NCI-H526 treated with DMSO at 0.1 percent for 48 hours (cell line): ENCODE measurements at regions not wholly inside any gene's neighbourhood (a gene's known extent, or its start where the extent isn't known, plus 50 kb on each side); places are given as distances from the start of the nearest gene placed in this dataset.
A peak's percentile ranks its signal among the peaks of the same experiment; 100 is the strongest.
"Not testable (repeated sequence)": the region's sequence is repeated elsewhere in the genome, so short reads cannot be mapped to it uniquely, and the experiment has no call there.

Experiments
- DNase-seq: peaks from one replicate; lab custom pipeline; 2025; lab: John Stamatoyannopoulos, UW

DNA sequence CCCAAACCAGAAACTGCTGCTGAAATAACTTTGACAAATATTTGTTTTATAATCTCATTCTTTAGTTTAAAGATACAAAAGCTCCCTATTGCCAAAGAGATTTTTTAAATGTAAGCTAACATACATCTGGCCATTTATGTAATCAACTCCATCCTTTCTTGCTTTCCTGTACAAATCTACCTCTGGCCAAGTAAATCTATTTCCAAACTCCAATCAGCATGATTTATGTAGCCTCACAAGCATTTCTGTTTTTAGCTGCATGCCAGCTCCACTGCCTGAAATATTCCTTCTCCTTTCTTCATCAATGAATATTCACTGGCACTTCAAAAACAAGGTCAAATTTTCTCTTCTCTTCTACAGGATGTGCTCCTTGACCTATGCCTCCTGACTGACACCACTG is 80.0 kb downstream of the SHOX2 start:
- no peak for DNase-seq

DNA sequence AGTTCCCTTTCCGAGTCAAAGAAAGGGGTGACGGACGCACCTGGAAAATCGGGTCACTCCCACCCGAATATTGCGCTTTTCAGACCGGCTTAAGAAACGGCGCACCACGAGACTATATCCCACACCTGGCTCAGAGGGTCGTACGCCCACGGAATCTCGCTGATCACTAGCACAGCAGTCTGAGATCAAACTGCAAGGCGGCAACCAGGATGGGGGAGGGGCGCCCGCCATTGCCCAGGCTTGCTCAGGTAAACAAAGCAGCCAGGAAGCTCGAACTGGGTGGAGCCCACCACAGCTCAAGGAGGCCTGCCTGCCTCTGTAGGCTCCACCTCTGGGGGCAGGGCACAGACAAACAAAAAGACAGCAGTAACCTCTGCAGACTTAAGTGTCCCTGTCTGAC is 86.3 kb downstream of the SHOX2 start:
- not testable (repeated sequence) for DNase-seq

- DNase-seq, result no peak
These were observed 87.8 kb downstream of the SHOX2 start for GRCh38 chr3:158018462-158018861.

- no peak for DNase-seq
These were observed 93.3 kb downstream of the SHOX2 start for GRCh38 chr3:158012901-158013300.

DNA sequence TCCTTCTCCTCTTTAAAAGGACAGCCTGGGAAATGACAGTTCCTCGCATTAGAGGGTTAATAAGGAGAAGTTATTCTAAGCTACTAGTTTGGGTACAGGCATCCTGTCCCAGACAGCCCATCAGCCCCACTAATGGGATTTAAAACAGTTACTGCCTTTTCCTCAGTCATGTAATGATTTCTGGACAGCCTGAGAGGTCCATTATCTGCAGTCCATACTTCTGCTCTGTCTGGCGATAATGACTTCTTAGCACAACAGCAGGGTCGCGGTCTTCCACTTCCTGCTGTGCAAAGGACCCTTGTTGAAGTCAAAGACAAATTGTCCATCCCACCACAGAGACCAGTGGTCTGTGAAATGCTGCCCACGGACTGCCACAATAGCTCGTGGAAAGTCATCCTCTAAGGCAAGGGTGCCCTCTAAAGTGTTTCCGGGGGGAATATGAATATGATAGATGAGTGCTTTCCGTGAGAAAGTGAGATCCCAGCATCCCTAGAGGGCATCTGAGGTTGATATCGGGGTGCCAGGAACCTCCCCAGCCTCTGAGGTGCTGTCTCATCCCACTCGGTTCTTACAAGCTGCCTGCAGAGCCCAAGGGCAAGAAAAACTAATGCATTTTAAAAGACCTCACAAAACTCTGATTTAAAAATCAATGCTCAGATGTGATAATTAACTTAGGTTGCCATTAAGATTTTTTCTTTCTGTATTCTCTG is 100.7 kb downstream of the SHOX2 start:
- DNase-seq, result no peak

- no peak for DNase-seq
These were observed 107.0 kb downstream of the SHOX2 start for GRCh38 chr3:157999246-157999645.

DNA sequence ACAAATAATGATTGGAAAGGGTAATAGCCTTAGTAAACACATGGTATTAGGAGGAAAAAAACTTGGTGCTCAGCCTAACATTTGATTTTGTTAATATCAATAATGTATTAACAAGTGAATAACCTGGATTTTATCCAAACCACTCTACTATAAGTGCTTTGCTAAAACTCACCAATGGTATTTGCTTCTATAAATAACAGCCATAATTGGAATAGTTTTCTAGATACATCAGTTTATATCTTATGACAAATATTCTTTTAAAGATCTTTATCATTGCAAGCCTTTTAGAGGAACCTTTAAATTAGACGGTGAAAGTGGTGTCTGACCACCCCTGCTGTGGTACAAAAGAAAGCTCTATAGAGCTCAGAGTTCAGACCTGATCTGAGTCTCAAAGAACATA is 123.9 kb downstream of the SHOX2 start:
- DNase-seq, result no peak

- DNase-seq, result no peak
These were observed 124.4 kb downstream of the SHOX2 start for GRCh38 chr3:157981819-157982218.

- DNase-seq, result no peak
These were observed 127.2 kb downstream of the SHOX2 start for GRCh38 chr3:157979022-157979421.

GRCh38 chr3:157961665-157962064 is 144.6 kb downstream of the SHOX2 start:
- DNase-seq, result no peak

GRCh38 chr3:157958457-157958856 is 147.8 kb downstream of the SHOX2 start:
- no peak for DNase-seq

- no peak for DNase-seq
These were observed 149.4 kb downstream of the SHOX2 start for GRCh38 chr3:157956850-157957249.

GRCh38 chr3:157956176-157956575 is 150.0 kb downstream of the SHOX2 start:
- no peak for DNase-seq

GRCh38 chr3:157953565-157953964 is 152.7 kb downstream of the SHOX2 start:
- no peak for DNase-seq

- no peak for DNase-seq
These were observed 157.4 kb downstream of the SHOX2 start for GRCh38 chr3:157948605-157949383.

DNA sequence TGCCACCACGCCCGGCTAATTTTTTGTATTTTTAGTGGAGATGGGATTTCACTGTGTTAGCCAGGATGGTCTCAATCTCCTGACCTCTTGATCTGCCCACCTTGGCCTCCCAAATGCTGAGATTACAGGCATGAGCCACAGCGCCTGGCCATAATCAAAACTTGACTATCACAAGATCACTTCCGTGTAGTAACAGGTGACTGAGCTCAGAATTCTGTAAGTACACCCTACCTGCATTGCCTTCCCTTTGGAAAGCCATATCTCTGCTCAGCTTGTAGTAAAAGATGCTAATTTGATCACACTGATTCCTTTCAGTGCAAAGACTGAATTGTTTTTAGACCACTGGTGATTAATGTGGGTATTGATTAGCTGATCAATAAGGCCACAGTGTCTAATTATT is 167.1 kb downstream of the SHOX2 start:
- DNase-seq, result no peak

DNA sequence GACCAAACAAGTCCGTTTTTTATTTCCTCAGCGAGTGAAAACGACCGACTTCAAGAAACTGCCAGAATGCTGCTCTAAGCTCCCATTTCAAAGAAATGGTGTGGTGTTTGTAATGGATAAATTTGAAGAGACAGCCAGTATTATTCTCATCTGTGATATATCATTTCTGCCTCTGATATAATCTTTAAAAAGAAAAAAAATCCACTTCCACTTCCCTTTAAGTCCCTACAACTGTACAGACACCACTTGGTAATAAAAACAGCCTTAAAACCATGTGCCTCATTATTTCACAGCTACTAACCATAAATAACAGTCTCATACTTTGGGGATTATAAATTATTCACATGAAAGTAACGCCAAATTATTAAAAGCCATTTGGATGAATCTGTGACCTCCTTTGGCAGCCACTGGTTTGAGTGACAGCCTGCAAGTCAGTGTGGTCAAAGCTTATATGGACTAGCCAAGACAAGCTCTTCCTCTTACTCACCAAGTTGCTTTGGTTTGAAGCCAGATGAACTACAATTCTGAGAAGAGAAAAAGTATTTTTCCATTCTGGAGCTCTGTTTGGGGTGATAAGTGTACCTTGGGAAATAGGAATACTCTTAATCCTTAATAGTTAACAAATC is 168.0 kb downstream of the SHOX2 start:
- DNase-seq, result no peak

DNA sequence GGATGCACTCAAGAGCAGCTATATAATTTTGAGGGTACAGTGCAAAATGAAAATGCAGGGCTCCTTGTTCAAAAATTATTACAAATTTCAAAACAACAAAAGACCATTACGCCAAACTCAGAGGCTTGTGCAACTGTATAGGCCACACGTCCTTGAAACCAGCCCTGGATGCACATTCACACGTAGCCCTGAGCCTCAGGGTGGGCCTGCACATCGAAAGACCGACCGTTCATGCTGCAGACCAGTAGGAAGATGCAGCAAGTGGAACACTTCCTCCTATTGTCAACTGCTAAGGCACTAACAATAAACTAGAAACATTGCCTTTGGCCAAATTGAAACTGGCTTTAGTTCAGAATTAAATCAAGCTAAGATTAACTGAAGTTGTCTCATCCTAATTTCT is 174.7 kb downstream of the SHOX2 start:
- no peak for DNase-seq

DNA sequence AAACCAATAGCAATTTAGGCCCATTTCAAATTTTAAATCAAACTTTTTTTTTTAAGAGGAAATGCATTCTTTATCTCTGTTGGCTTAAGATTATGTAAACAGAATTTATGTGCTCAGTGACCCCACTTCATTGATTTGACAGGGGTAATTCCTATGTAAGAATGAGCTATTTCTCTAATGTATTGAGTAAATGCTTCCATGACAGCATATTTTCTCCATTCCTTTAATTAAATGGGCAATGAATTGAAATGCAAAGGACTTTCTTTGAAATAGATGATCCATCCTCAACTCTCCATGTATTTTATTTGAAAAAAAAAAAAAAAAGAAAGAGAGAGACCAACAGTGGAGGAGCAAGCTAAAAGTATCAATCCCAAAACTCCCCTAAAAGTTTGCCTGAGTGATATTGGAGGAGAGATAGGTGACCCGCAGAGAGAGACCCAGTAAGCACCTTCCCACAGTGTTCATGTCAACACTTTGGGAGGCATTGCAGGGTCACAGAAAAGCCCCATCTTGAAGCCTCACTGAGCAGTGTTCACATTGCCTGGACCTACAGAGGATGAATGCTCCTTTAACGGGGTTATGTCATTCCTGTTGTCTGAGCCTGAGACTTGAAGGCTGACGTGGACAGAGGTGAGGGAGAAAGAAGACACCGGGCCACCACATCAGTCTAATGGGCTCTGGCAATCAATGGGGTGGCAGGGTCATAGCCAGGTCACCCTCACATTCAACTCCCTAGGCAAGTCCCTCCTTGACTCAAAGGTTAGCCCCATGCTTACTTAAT is 176.0 kb downstream of the SHOX2 start:
- DNase-seq, result no peak

DNA sequence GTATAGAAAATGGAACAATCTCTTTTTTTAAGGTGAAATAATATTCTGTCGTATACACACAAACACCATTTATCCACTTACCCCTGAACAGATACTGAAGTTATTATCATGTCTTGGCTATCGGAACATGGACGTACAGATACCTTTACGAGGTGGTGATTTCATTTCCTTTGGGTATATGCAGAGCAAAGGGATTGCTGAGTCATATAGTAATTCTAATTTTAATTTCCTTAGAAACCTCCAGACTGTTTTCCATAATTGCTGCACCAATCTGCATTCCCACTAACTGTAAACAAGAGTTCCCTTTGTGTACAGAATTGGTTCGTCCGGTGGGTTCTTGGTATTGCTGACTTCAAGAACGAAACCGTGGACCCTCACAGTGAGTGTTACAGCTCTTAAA is 179.4 kb downstream of the SHOX2 start:
- peak; percentile 9 for DNase-seq

GRCh38 chr3:157922614-157923013 is 183.6 kb downstream of the SHOX2 start:
- DNase-seq, result no peak

- DNase-seq, result no peak
These were observed 184.4 kb downstream of the SHOX2 start for GRCh38 chr3:157921811-157922210.
